ENCODE measurements at regions not wholly inside any gene's neighbourhood (a gene's known extent, or its start where the extent isn't known, plus 50 kb on each side); places are given as distances from the start of the nearest gene placed in this dataset.

DNA sequence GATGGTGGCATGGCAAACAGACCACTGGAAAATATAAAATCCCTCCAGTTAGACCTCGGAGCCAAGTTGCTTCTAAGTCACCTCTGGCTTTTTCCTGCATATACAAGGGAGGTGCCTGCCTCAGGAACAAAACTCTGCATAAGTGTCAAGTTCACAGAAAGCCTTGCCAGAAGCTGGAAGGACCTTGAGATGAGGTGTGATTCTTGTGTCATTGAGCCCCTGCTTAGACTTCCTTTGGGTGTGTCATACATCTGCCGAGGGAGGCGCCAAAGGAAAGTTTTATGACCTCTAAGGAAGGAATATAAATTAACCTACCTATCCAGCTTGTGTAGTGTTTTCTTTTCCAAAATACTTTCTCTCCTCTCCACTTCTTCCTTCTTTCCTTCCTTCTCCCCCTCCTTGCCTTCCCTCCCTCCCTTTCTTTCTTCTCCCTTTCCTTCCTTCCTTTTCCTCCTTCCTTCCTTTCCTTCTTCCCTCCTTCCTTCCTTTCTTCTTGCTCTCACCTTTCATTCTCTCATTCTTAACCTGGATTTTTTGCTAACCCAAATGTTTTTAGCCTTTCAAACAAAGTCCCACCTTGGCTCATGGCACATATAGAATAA is 75.2 kb downstream of the TRIL start:
- TF ChIP-seq, protein P1, sequence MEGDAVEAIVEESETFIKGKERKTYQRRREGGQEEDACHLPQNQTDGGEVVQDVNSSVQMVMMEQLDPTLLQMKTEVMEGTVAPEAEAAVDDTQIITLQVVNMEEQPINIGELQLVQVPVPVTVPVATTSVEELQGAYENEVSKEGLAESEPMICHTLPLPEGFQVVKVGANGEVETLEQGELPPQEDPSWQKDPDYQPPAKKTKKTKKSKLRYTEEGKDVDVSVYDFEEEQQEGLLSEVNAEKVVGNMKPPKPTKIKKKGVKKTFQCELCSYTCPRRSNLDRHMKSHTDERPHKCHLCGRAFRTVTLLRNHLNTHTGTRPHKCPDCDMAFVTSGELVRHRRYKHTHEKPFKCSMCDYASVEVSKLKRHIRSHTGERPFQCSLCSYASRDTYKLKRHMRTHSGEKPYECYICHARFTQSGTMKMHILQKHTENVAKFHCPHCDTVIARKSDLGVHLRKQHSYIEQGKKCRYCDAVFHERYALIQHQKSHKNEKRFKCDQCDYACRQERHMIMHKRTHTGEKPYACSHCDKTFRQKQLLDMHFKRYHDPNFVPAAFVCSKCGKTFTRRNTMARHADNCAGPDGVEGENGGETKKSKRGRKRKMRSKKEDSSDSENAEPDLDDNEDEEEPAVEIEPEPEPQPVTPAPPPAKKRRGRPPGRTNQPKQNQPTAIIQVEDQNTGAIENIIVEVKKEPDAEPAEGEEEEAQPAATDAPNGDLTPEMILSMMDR (IDR thresholded peaks at IDR 0.05; ENCODE audit: borderline replicate concordance, control extremely low read depth, extremely low read depth, insufficient read depth, missing control alignments), result no peak
- DNase-seq (ENCODE audit: low spot score), result no peak
- in situ Hi-C loops (cut with MboI; ENCODE audit: low sequenced_read_pairs, unreplicated experiment), result no loop called here

DNA sequence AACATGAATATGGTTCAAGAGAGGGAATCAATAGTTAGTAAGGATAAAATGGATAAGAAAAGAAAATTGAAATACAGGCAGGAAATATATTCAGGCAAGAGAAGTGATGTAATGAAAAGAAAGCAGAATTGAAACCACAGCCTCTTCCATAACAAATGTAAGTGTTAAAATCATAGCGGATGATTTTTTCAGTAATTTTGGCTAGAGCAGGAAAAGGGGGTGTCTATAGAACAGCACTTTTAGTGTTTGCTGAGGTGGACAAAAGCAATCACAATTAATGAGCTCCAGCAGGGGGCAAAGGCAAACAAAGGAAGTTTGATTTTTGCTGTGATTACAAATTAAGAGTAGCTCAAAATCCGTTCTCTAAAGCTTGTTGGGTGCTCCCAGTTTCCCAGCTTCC is 79.0 kb downstream of the TRIL start:
- in situ Hi-C loops (cut with MboI; ENCODE audit: low sequenced_read_pairs, unreplicated experiment), result no loop called here
- DNase-seq (ENCODE audit: low spot score), result peak; percentile 13
- TF ChIP-seq, protein P1 (IDR thresholded peaks at IDR 0.05; ENCODE audit: borderline replicate concordance, control extremely low read depth, extremely low read depth, insufficient read depth, missing control alignments), result no peak

DNA sequence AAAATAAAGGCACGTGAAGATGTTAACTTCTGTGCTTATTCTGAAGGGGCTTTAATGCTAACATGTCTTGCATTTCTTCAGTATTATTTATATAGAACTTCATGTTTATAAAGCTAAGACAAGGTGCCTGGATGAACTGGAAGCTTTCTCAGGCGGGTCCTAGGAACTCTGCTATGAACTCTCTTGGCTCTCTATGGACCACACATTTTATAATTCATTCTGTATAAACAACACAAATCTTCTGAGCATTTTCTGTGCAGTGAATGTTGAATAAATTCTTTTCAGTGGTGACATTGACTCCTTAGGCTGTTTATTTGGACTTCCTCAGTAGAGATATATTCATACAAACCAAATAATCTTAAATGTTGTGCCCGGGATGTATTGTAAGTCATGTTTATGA is 79.6 kb downstream of the TRIL start:
- no peak for DNase-seq (ENCODE audit: low spot score)
- in situ Hi-C loops (cut with MboI; ENCODE audit: low sequenced_read_pairs, unreplicated experiment), result no loop called here
- TF ChIP-seq, protein P1 (IDR thresholded peaks at IDR 0.05; ENCODE audit: borderline replicate concordance, control extremely low read depth, extremely low read depth, insufficient read depth, missing control alignments), result no peak
